BE2C (cell line): ENCODE measurements at regions not wholly inside any gene's neighbourhood (a gene's known extent, or its start where the extent isn't known, plus 50 kb on each side); places are given as distances from the start of the nearest gene placed in this dataset.
A peak's percentile ranks its signal among the peaks of the same experiment; 100 is the strongest.

ENCODE experiments used
- DNase-seq: peaks from one replicate; pipeline ENCODE4 v3.0.0-alpha.2; 2020
- H3K27me3 ChIP-seq: fragments of 250-450 bp; sonication (Bioruptor Pico); 2 replicates; pipeline ENCODE4 v1.5.1; 2020; ENCODE audit warnings: mild to moderate bottlenecking
- H3K36me3 ChIP-seq: fragments of 250-450 bp; sonication (Bioruptor Pico); 2 replicates; pipeline ENCODE4 v1.5.1; 2020; ENCODE audit warnings: mild to moderate bottlenecking
- H3K4me1 ChIP-seq: fragments of 250-450 bp; sonication (Bioruptor Pico); 2 replicates; pipeline ENCODE4 v1.5.1; 2020
- H3K4me3 ChIP-seq: 2 replicates; pipeline ENCODE4 v1.5.1; 2011; ENCODE audit warnings: low read depth, low read length
- H3K9me3 ChIP-seq: fragments of 250-450 bp; sonication (Bioruptor Pico); 2 replicates; pipeline ENCODE4 v1.5.1; 2020
- TF ChIP-seq, protein P1 (sequence below): IDR thresholded peaks from 2 replicates; pipeline ENCODE4 v1.5.1; 2012; ENCODE audit warnings: mild to moderate bottlenecking, low read depth, low read length

- H3K9me3 ChIP-seq: no peaks in the 10 kb centered on the region
- peaks cover 20% of the 10 kb centered on the region for H3K27me3 ChIP-seq
- no peaks in the 10 kb centered on the region for H3K4me1 ChIP-seq
- DNase-seq: no peak
- TF ChIP-seq, protein P1, sequence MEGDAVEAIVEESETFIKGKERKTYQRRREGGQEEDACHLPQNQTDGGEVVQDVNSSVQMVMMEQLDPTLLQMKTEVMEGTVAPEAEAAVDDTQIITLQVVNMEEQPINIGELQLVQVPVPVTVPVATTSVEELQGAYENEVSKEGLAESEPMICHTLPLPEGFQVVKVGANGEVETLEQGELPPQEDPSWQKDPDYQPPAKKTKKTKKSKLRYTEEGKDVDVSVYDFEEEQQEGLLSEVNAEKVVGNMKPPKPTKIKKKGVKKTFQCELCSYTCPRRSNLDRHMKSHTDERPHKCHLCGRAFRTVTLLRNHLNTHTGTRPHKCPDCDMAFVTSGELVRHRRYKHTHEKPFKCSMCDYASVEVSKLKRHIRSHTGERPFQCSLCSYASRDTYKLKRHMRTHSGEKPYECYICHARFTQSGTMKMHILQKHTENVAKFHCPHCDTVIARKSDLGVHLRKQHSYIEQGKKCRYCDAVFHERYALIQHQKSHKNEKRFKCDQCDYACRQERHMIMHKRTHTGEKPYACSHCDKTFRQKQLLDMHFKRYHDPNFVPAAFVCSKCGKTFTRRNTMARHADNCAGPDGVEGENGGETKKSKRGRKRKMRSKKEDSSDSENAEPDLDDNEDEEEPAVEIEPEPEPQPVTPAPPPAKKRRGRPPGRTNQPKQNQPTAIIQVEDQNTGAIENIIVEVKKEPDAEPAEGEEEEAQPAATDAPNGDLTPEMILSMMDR: no peak
- H3K36me3 ChIP-seq: no peaks in the 10 kb centered on the region
- no peak overlapping the region for H3K4me3 ChIP-seq
Measured at GRCh38 chr13:38527140-38527539, 159.7 kb upstream of the FREM2 start.

GRCh38 chr13:38528986-38529385 lies 157.9 kb upstream of the FREM2 start:
- H3K4me1 ChIP-seq: no peaks in the 10 kb centered on the region
- H3K4me3 ChIP-seq: no peak overlapping the region
- TF ChIP-seq, protein P1: no peak
- no peaks in the 10 kb centered on the region for H3K36me3 ChIP-seq
- H3K9me3 ChIP-seq: no peaks in the 10 kb centered on the region
- peaks cover 20% of the 10 kb centered on the region for H3K27me3 ChIP-seq
- DNase-seq: no peak

- no peaks in the 10 kb centered on the region for H3K9me3 ChIP-seq
- no peaks in the 10 kb centered on the region for H3K4me1 ChIP-seq
- TF ChIP-seq, protein P1: peak; percentile 26
- no peaks in the 10 kb centered on the region for H3K36me3 ChIP-seq
- H3K4me3 ChIP-seq: no peak overlapping the region
- DNase-seq: no peak
- H3K27me3 ChIP-seq: peaks cover 20% of the 10 kb centered on the region
Measured at GRCh38 chr13:38530492-38530891, 156.4 kb upstream of the FREM2 start.

DNA sequence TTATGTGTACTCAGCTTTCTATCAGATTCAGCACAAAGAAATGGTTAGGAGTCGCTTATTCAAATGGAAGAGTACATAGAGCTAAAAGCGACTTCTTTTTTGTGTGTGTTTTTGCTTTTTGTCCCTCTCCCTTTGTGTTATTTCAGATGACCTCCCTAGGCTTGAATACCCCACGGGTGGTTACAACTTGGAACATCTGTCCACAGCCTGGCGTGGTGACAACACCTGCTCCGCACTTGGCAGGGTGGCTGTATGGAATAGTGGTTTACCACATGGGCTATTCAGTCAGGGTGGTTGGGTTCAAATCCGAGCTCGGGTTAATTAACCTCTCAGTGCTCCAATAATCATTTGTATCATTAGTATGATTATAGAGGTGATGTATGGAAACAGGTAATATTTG lies 151.6 kb upstream of the FREM2 start:
- no peak for DNase-seq
- H3K36me3 ChIP-seq: no peaks in the 10 kb centered on the region
- TF ChIP-seq, protein P1: no peak

GRCh38 chr13:38537051-38537450 lies 149.8 kb upstream of the FREM2 start:
- DNase-seq: no peak
- Histone ChIP-seq H3K4me3 (no peak overlapping the region), H3K4me1 (no peaks in the 10 kb centered on the region), H3K36me3 (no peaks in the 10 kb centered on the region), H3K9me3 (no peaks in the 10 kb centered on the region; the same call in 1 of the 2 replicates), H3K27me3 (peaks cover under 1% of the 10 kb centered on the region)
- TF ChIP-seq, protein P1: no peak

More for the DNA sequence above, 151.6 kb upstream of the FREM2 start:
- Histone ChIP-seq H3K4me3 (no peak overlapping the region), H3K27me3 (peaks cover 12% of the 10 kb centered on the region), H3K4me1 (no peaks in the 10 kb centered on the region), H3K9me3 (no peaks in the 10 kb centered on the region; the same call in 1 of the 2 replicates)

- no peak overlapping the region for H3K4me3 ChIP-seq
- no peaks in the 10 kb centered on the region; the same call in 1 of the 2 replicates for H3K9me3 ChIP-seq
- H3K4me1 ChIP-seq: no peaks in the 10 kb centered on the region
- no peaks in the 10 kb centered on the region for H3K27me3 ChIP-seq
- H3K36me3 ChIP-seq: no peaks in the 10 kb centered on the region
- TF ChIP-seq, protein P1: no peak
- no peak for DNase-seq
Measured at GRCh38 chr13:38538422-38538821, 148.5 kb upstream of the FREM2 start.
